HT1080 (cell line): ENCODE measurements at regions not wholly inside any gene's neighbourhood (a gene's known extent, or its start where the extent isn't known, plus 50 kb on each side); places are given as distances from the start of the nearest gene placed in this dataset.
"Not testable (repeated sequence)": the region's sequence is repeated elsewhere in the genome, so short reads cannot be mapped to it uniquely, and the experiment has no call there.

Source experiments
- DNase-seq: peaks from one replicate; pipeline ENCODE4 v3.0.0-alpha.2; 2015; ENCODE audit warnings: low read depth

GRCh38 chr6:167408235-167408869, 83.5 kb downstream of the TTLL2 start:
- no peak for DNase-seq

- no peak for DNase-seq
Measured at GRCh38 chr6:167409079-167409478, 84.2 kb downstream of the TTLL2 start.

DNA sequence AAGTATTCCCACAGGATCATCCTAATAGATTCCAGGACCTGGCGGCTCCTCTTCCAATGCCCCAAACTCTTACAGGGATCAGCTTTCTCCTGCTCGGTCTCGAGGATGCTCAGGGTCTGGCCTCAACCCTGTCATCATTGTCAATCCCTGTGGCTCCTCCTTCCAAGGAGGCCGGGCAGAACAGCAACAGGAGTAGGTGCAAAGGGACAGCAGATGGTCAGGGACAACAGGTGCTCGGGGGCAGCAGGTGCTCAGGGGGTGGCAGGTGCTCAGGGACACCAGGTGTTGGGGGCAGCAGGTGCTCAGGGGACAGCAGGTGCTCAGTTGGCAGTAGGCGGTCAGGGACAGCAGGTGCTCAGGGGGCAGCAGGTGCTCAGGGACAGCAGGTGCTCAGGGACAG, 84.8 kb downstream of the TTLL2 start:
- no peak for DNase-seq

GRCh38 chr6:167410462-167410861, 85.6 kb downstream of the TTLL2 start:
- DNase-seq: no peak

DNA sequence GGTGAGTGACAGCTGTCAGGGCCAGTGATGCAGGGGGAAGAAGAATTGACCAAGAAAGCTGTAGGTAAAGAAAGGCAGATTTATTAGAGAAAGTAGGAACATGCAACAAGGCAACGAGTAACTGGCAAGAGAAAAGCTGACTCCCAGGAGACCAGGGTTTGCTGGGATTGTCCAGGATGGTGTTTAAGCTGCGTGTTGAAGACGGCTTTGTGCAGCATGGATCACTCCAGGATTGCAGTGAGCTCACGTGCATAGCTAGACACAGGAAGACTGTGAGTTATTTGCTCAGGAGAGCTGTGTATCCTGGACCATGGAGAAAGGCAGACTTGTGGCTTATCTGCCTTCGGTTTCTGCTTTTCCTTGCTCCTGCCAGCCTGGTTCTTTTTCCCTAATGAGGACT, 87.6 kb downstream of the TTLL2 start:
- DNase-seq: no peak

GRCh38 chr6:167415441-167415961, 90.6 kb downstream of the TTLL2 start:
- DNase-seq: no peak

- no peak for DNase-seq
Measured at GRCh38 chr6:167416676-167417430, 92.0 kb downstream of the TTLL2 start.

- no peak for DNase-seq
Measured at GRCh38 chr6:167420177-167420576, 95.3 kb downstream of the TTLL2 start.

DNA sequence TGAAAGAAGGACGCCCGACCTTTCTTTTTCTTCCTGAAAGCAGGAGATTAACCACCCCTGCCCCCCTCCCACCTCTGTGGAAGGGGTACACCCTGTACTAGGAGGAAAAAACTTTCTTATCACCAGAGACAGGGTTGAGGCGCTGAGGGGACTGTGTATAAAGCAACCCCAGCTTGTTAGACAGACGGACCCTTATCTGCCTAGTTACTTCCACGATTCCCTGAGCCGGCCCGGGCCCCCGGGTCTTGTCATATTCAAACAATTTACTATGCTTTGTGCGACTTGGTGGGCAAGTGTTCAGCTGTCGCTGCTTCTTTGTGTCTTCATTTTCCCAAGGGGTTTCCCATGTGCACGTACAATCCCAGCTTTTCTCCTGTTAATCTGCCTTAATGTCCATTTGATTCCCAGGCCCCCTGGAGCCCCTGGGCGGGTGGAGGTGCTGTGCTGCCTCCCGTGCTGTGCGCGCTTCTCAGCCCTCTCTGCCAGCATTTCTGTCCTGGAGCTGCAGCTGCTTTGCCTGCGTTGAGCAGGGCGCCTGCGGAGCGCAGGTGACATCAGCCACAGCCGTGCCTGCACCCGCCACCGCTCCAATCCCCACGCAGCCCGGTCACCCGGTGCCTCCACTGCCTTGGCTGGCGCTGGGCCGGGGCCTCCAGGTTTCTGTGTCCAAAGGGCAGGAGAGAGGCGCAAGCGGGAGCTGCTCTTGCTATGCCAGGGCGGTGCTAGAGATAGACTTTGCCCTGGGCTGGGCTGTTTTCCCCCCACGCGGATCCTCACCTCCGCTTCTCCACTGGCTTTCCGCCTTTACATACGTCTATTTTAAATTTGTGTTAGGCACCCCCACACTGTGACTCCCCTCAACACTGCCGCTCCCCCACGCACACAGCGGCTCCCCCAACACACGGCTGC, 96.2 kb downstream of the TTLL2 start:
- DNase-seq: no peak

- DNase-seq: not testable (repeated sequence)
Measured at GRCh38 chr6:167421944-167422343, 97.1 kb downstream of the TTLL2 start.

DNA sequence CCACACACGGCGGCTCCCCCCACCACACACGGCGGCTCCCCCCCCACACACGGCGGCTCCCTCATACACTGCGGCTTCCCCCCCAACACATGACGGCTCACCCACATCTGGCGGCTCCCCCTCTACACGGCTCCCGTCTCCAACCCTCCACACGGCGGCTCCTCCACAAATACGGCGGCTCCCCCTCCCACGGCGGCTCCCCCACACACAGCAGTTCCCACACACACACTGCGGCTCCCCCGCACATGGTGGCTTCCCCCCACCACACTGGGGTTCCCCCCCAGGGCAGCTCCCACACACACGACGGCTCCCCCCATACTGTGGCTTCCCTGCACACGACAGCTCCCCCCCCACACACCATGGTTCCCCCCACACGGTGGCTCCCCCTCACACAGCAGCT, 98.0 kb downstream of the TTLL2 start:
- DNase-seq: no peak

DNA sequence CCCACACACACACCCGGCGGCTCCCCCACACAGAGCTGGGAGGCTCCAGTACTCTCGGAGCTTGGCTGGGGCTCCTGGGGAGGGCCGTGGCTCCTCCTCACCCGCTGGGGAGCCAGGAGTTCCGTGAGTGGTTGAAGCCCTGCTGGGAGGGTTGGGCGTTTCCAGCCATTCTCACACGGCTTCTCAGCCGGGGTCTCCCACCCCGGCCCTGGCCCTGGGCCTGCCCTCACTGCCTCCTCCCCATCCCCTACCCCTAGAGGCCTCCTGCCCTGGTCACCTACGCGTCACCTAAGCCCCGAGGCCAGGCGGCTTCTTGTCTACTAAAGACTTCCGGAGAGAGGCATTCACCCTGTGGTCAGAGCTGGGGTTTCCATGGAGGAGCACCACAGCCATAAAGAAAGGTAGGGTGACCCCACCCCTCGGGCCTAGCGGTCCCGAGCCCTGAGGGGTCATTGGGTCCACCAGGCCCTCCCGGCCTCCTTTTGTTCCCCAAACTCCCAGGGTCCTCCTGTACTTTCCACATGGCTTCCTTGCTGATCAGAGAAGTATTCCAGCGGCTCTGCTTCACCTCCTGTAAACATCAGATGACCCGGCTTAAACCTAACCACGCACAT, 99.3 kb downstream of the TTLL2 start:
- no peak for DNase-seq

GRCh38 chr6:167424700-167425099, 99.8 kb downstream of the TTLL2 start:
- DNase-seq: no peak

- DNase-seq: no peak
Measured at GRCh38 chr6:167426084-167426483, 101.2 kb downstream of the TTLL2 start.

DNA sequence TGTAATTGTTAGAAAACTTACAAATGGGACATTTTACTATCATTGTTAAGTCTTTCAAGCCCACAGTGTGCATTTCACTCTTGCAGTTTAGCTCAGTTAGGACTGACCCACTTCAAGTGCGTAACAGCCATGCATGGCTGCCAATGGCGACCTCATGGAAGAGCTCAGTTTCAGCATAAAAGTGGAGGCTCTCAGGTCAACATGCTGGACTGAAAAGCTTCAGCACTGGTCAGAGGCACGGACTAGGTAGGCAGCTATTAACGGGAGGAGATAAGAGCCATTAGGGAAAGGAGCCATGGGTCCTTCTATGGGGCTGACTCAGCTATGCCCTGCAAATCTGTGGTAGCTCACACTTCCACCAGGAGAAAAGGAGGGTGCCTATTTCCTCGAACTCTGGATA, 101.8 kb downstream of the TTLL2 start:
- no peak for DNase-seq

DNA sequence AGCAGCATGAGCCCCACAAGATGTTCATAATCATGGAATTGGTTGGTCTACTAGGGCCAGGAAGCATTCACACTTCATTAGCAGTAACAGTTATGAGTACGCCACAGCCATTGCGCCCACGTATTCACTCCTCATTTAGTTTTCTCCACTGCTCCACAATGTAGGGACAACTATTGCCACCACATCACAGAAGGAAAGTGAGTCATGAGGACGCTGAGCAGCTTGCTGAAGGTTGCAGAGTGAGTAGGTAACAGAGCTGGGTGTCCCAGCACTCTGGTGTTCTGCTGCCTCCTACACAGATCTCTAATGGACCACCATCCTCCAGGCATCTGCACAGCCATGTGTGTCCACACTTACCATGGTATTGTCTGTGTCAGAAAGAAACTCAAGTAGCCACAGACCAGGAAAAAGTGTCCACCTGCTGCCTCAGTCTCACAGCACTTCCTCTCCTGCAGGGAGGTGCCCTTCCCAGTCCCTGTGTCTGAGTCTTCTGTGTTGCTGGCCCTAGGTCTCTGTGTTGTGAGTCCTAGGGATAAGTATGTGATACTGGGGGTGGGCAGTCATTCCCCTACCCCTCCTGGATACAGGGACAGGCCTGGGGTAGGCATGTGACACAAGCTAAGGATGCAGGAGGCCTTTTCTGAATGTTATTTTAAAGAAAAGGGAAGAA, 103.9 kb downstream of the TTLL2 start:
- DNase-seq: no peak

DNA sequence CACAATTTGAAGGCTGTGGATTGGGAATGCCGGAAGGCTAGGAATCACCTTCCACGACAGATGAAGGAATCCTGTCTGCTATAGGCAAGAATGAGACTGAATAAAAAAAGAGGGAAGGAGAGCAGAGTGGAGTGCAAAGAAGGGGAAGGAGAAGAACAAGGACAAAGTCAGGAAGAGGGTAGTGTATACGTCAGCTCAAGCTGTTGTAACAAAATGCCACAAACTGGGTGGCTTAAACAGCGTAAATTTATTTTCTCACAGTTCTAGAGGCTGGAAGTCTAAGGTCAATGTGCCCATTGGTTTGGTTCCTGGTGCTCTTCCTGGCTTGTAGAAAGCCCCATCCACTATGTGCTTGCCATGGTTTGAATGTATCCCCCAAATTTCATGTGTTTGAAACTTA, 104.5 kb downstream of the TTLL2 start:
- no peak for DNase-seq

DNA sequence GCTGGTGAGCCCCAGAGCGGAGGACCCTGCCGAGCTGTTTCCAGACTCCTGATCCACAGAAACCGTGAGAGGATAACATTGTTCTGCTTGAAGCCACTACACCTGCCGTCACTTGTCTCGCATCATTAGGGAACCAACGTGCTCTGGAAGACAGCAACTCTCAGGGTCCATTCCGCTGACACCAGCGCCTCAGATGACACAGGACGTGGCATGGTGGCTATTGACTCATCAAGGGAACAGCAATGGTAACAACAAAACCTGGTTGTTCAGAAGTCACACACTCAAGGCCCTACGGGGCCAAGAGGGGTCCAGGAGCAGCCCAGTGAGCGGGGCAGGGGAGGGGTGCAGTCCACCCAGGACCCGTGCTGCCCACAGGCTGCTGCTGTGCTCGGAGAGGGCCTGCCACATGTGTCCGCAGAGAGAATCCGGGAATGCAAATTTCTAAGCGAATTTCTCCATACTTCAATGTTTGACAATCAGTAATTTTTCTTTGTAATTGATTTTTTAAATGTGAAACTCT, 110.4 kb downstream of the TTLL2 start:
- DNase-seq: no peak

DNA sequence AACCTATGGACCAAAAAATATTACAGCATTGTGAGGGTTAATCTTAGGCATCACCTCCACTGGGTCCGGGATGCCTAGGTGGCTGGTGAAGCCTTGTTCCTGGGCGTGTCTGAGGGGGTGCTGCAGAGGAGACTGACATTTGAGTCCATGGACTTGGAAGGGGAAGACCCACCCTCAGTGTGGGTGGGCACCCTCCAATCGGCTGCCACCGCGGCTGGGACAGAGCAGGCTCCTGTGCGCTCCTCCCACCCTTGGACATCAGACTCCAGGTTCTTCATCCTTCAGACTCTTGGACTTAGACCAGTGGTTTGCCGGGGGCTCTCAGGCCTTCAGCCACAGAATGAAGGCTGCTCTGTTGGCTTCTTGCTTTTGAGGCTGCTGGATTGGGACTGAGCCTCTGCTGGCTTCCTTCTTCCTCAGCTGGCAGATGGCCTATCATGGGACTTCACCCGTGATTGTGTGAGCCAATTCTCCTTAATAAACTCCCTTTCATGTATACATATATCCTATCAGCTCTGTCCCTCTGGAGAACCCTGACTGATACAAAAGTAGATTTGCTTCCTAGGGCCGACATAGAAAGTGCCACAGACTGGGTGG, 113.1 kb downstream of the TTLL2 start:
- DNase-seq: no peak

- DNase-seq: no peak
Measured at GRCh38 chr6:167441715-167442206, 116.9 kb downstream of the TTLL2 start.
